ENCODE measurements at regions not wholly inside any gene's neighbourhood (a gene's known extent, or its start where the extent isn't known, plus 50 kb on each side); places are given as distances from the start of the nearest gene placed in this dataset.

GRCh38 chr12:45613855-45614254 is 115.7 kb upstream of the ARID2 start:
- TF ChIP-seq CTCF (IDR thresholded peaks at IDR 0.05) = no peak
- no peak for TF ChIP-seq POLR2A (IDR thresholded peaks at IDR 0.05)
